ENCODE measurements at regions not wholly inside any gene's neighbourhood (a gene's known extent, or its start where the extent isn't known, plus 50 kb on each side); places are given as distances from the start of the nearest gene placed in this dataset.

- peaks cover 30% of the 10 kb centered on the region for H3K9me3 Mint-ChIP-seq (ENCODE audit: low read depth, unreplicated experiment)
- BruUV-seq (replicated peaks): no TSS peak
Measured at GRCh38 chr16:7200320-7200719, 132.3 kb upstream of the RBFOX1 start.

GRCh38 chr16:7185689-7186088 is 147.0 kb upstream of the RBFOX1 start:
- intact Hi-C loops (cut with micrococcal nuclease; ENCODE audit: unreplicated experiment): no loop called here
- no peaks in the 10 kb centered on the region for H3K36me3 Mint-ChIP-seq (ENCODE audit: insufficient read depth, unreplicated experiment)
- H3K4me3 Mint-ChIP-seq (ENCODE audit: low read depth, unreplicated experiment): no peak overlapping the region
- no TSS peak for BruUV-seq (replicated peaks)
- H3K27me3 Mint-ChIP-seq (ENCODE audit: unreplicated experiment): no peaks in the 10 kb centered on the region
- DNase-seq: no peak
- peaks cover 18% of the 10 kb centered on the region for H3K9me3 Mint-ChIP-seq (ENCODE audit: low read depth, unreplicated experiment)
- H3K27ac Mint-ChIP-seq (ENCODE audit: unreplicated experiment): no peak overlapping the region
- CTCF ChIA-PET: no interaction called here
- TF ChIP-seq, protein P1, sequence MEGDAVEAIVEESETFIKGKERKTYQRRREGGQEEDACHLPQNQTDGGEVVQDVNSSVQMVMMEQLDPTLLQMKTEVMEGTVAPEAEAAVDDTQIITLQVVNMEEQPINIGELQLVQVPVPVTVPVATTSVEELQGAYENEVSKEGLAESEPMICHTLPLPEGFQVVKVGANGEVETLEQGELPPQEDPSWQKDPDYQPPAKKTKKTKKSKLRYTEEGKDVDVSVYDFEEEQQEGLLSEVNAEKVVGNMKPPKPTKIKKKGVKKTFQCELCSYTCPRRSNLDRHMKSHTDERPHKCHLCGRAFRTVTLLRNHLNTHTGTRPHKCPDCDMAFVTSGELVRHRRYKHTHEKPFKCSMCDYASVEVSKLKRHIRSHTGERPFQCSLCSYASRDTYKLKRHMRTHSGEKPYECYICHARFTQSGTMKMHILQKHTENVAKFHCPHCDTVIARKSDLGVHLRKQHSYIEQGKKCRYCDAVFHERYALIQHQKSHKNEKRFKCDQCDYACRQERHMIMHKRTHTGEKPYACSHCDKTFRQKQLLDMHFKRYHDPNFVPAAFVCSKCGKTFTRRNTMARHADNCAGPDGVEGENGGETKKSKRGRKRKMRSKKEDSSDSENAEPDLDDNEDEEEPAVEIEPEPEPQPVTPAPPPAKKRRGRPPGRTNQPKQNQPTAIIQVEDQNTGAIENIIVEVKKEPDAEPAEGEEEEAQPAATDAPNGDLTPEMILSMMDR (IDR thresholded peaks at IDR 0.05; ENCODE audit: unreplicated experiment): no peak
- no peaks in the 10 kb centered on the region for H3K4me1 Mint-ChIP-seq (ENCODE audit: low read depth, unreplicated experiment)

More at GRCh38 chr16:7200320-7200719, 132.3 kb upstream of the RBFOX1 start:
- H3K36me3 Mint-ChIP-seq (ENCODE audit: insufficient read depth, unreplicated experiment): no peaks in the 10 kb centered on the region
- H3K27ac Mint-ChIP-seq (ENCODE audit: unreplicated experiment): no peak overlapping the region
- intact Hi-C loops (cut with micrococcal nuclease; ENCODE audit: unreplicated experiment): no loop called here
- DNase-seq: no peak
- CTCF ChIA-PET: no interaction called here
- no peak overlapping the region for H3K4me3 Mint-ChIP-seq (ENCODE audit: low read depth, unreplicated experiment)
- H3K27me3 Mint-ChIP-seq (ENCODE audit: unreplicated experiment): no peaks in the 10 kb centered on the region
- H3K4me1 Mint-ChIP-seq (ENCODE audit: low read depth, unreplicated experiment): no peaks in the 10 kb centered on the region
- TF ChIP-seq, protein P1 (IDR thresholded peaks at IDR 0.05; ENCODE audit: unreplicated experiment): no peak

- no peak for DNase-seq
- H3K36me3 Mint-ChIP-seq (ENCODE audit: insufficient read depth, unreplicated experiment): no peaks in the 10 kb centered on the region
- H3K9me3 Mint-ChIP-seq (ENCODE audit: low read depth, unreplicated experiment): peaks cover 18% of the 10 kb centered on the region
- TF ChIP-seq, protein P1 (IDR thresholded peaks at IDR 0.05; ENCODE audit: unreplicated experiment): no peak
- no peak overlapping the region for H3K27ac Mint-ChIP-seq (ENCODE audit: unreplicated experiment)
- intact Hi-C loops (cut with micrococcal nuclease; ENCODE audit: unreplicated experiment): no loop called here
- no peak overlapping the region for H3K4me3 Mint-ChIP-seq (ENCODE audit: low read depth, unreplicated experiment)
- BruUV-seq (replicated peaks): no TSS peak
- no peaks in the 10 kb centered on the region for H3K4me1 Mint-ChIP-seq (ENCODE audit: low read depth, unreplicated experiment)
- H3K27me3 Mint-ChIP-seq (ENCODE audit: unreplicated experiment): no peaks in the 10 kb centered on the region
- CTCF ChIA-PET: interaction anchor here (0.8 kb wide), 1 partner anchor 24 kb away, joined by 8 read pairs; no protein-coding TSS in a partner anchor
Measured at GRCh38 chr16:7185165-7185564, 147.5 kb upstream of the RBFOX1 start.

DNA sequence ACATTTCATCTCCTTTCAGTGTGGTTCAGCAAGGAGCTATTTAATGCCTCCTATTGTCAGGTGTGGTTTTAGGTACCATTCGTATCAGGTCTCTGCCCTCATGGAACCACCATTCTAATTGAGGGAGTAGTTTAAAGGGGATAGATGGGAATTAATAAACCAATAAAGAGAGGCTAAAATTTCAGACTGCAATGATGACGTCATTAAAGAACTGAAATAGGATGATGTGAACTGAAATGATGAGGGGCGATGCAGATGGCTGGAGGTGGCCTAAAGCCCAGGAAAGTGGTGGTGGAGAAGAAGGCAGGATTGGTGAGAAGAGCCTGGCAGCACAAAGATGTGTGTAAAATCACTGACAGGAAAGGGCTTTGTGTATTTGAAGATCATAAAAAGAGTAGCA is 148.9 kb upstream of the RBFOX1 start:
- BruUV-seq (replicated peaks): no TSS peak
- CTCF ChIA-PET: no interaction called here

More for the DNA sequence above, 148.9 kb upstream of the RBFOX1 start:
- Mint-ChIP-seq H3K4me3 (ENCODE audit: low read depth, unreplicated experiment) (no peak overlapping the region), H3K27me3 (ENCODE audit: unreplicated experiment) (no peaks in the 10 kb centered on the region), H3K4me1 (ENCODE audit: low read depth, unreplicated experiment) (no peaks in the 10 kb centered on the region), H3K36me3 (ENCODE audit: insufficient read depth, unreplicated experiment) (no peaks in the 10 kb centered on the region), H3K9me3 (ENCODE audit: low read depth, unreplicated experiment) (peaks cover 16% of the 10 kb centered on the region), H3K27ac (ENCODE audit: unreplicated experiment) (no peak overlapping the region)
- TF ChIP-seq, protein P1 (IDR thresholded peaks at IDR 0.05; ENCODE audit: unreplicated experiment): no peak
- DNase-seq: no peak
- intact Hi-C loops (cut with micrococcal nuclease; ENCODE audit: unreplicated experiment): no loop called here

All from Calu3 (cell line).